ENCODE measurements at regions not wholly inside any gene's neighbourhood (a gene's known extent, or its start where the extent isn't known, plus 50 kb on each side); places are given as distances from the start of the nearest gene placed in this dataset.

GRCh38 chr4:36011381-36011780 lies 232.9 kb downstream of the ARAP2 start:
- no peak for TF ChIP-seq CTCF (IDR thresholded peaks at IDR 0.05)
- no peak for TF ChIP-seq POLR2AphosphoS5 (IDR thresholded peaks at IDR 0.05)
- no peak for TF ChIP-seq POLR2A (IDR thresholded peaks at IDR 0.05)
